Neural crest cell (in vitro differentiated cells): ENCODE measurements at regions not wholly inside any gene's neighbourhood (a gene's known extent, or its start where the extent isn't known, plus 50 kb on each side); places are given as distances from the start of the nearest gene placed in this dataset.
"Not testable (repeated sequence)": the region's sequence is repeated elsewhere in the genome, so short reads cannot be mapped to it uniquely, and the experiment has no call there.

ENCODE experiments used
- DNase-seq: peaks from one replicate; pipeline ENCODE4 v3.0.0; 2021; ENCODE audit warnings: low read depth, mixed read lengths, low spot score
- H3K27ac Mint-ChIP-seq: one replicate; pipeline ENCODE4 v1.8.0; 2021; ENCODE audit warnings: mild to moderate bottlenecking, mixed read lengths; ENCODE audit not compliant: unreplicated experiment
- H3K27me3 Mint-ChIP-seq: 2 replicates; pipeline ENCODE4 v1.8.0; 2021; ENCODE audit warnings: low read depth, mild to moderate bottlenecking, mixed read lengths
- H3K36me3 Mint-ChIP-seq: 2 replicates; pipeline ENCODE4 v1.8.0; 2021; ENCODE audit warnings: low read depth, mild to moderate bottlenecking, mixed read lengths
- H3K4me1 Mint-ChIP-seq: 2 replicates; pipeline ENCODE4 v1.8.0; 2021; ENCODE audit warnings: mixed read lengths
- H3K4me3 Mint-ChIP-seq: one replicate; pipeline ENCODE4 v1.8.0; 2021; ENCODE audit warnings: mild to moderate bottlenecking, mixed read lengths
- H3K9me3 Mint-ChIP-seq: 2 replicates; pipeline ENCODE4 v1.8.0; 2021; ENCODE audit warnings: mixed read lengths
- CTCF ChIP-seq: fragments of 200-600 bp; sonication (generic); conservative IDR thresholded peaks from 2 replicates; pipeline ENCODE4 v1.5.0; 2021; ENCODE audit warnings: antibody characterized with exemption, mild to moderate bottlenecking

GRCh38 chr4:118587946-118588345 is 97.2 kb upstream of the METTL14 start:
- DNase-seq, result no peak
- Mint-ChIP-seq H3K9me3 (peaks cover 2% of the 10 kb centered on the region), H3K4me1 (peaks cover 12% of the 10 kb centered on the region), H3K36me3 (peaks cover 4% of the 10 kb centered on the region), H3K27ac (no peak overlapping the region), H3K4me3 (no peak overlapping the region), H3K27me3 (peaks cover 54% of the 10 kb centered on the region)
- TF ChIP-seq CTCF, result no peak

DNA sequence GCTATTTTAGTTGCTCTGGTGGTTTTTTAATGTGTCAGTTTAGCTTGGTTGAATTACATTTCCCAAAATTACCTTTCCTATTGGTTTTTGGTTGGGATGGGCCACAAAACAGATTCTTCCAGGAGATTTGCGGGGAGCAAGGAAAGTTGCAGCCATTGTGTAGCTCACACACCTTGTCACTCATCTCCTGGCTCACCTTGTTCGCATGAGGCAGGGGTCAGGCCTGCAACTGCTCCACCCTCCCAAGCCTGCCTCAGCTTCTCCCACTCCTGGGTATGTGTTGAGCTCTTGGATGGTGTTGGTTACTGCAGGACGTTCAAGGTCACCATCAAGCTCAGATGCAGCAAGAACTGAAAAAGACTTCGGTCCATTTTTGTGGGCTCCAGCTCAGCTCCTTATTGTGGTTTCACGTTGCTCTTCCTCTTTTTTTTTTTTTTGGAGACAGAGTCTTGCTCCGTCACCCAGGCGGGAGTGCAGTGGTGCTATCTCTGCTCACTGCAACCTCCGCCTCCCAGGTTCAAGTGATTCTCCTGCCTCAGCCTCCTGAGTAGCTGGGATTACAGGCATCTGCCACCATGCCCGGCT is 95.6 kb upstream of the METTL14 start:
- TF ChIP-seq CTCF, result no peak
- Mint-ChIP-seq H3K36me3 (peaks cover 4% of the 10 kb centered on the region), H3K4me3 (no peak overlapping the region), H3K4me1 (peaks cover 12% of the 10 kb centered on the region), H3K9me3 (peaks cover 2% of the 10 kb centered on the region), H3K27ac (no peak overlapping the region), H3K27me3 (peaks cover 44% of the 10 kb centered on the region)
- DNase-seq, result no peak

DNA sequence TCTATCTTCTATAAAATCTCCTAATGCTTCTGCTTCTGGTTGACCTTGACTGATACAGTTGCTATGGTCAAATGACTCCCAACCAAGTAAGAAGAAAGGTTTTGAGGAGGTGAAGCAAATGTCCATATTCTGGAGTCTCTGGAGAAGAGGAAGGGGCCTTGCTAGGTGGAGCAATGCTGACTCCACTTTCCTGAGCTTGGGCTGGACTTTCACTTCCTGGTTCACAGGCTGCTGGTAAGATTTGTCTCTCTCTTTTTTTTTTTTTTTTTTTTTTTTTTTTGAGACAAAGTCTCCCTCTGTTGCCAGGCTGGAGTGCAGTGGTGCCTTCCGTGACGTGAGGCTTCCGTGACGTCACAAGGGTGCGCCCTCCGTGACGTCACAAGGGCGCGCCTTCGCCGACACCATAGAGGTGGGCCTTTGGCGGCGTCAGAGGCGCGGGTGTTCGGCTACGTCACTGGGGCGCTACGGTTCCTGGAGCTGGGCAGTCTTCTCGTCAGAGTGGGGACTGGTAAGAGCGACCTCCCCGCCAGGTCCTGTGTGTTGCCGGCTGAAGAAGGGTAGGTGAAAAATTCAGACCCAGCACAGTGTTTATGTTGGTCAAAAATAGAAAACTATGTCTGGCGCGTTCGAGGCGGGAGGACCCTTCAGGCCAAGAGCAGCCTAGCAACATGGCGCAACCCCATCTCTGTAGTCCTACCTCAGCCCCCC is 93.7 kb upstream of the METTL14 start:
- peaks cover 30% of the 10 kb centered on the region for H3K27me3 Mint-ChIP-seq
- not testable (repeated sequence) for H3K4me1 Mint-ChIP-seq, H3K9me3 Mint-ChIP-seq, H3K36me3 Mint-ChIP-seq
- DNase-seq, result peak; percentile 95
- H3K27ac Mint-ChIP-seq, result peak overlapping the region; percentile 100
- H3K4me3 Mint-ChIP-seq, result peak overlapping the region; percentile 100
- peak; percentile 45 for TF ChIP-seq CTCF

GRCh38 chr4:118592289-118592688 is 92.9 kb upstream of the METTL14 start:
- H3K9me3 Mint-ChIP-seq, H3K27ac Mint-ChIP-seq, H3K36me3 Mint-ChIP-seq, H3K4me3 Mint-ChIP-seq, H3K4me1 Mint-ChIP-seq, DNase-seq: not testable (repeated sequence)
- peaks cover 22% of the 10 kb centered on the region for H3K27me3 Mint-ChIP-seq

- not testable (repeated sequence) for H3K27me3 Mint-ChIP-seq, H3K27ac Mint-ChIP-seq, H3K4me3 Mint-ChIP-seq, H3K36me3 Mint-ChIP-seq, DNase-seq, H3K4me1 Mint-ChIP-seq, H3K9me3 Mint-ChIP-seq
These were observed 89.3 kb upstream of the METTL14 start for GRCh38 chr4:118595883-118596282.

GRCh38 chr4:118625097-118625496 is 60.1 kb upstream of the METTL14 start:
- not testable (repeated sequence) for H3K27me3 Mint-ChIP-seq

GRCh38 chr4:118629697-118630096 is 55.5 kb upstream of the METTL14 start:
- H3K4me3 Mint-ChIP-seq, H3K27me3 Mint-ChIP-seq, H3K27ac Mint-ChIP-seq, H3K4me1 Mint-ChIP-seq, DNase-seq, H3K9me3 Mint-ChIP-seq, H3K36me3 Mint-ChIP-seq: not testable (repeated sequence)

More at GRCh38 chr4:118625097-118625496, 60.1 kb upstream of the METTL14 start:
- H3K36me3 Mint-ChIP-seq, H3K4me1 Mint-ChIP-seq, DNase-seq, H3K27ac Mint-ChIP-seq, H3K4me3 Mint-ChIP-seq, H3K9me3 Mint-ChIP-seq: not testable (repeated sequence)

GRCh38 chr4:118630897-118631296 is 54.3 kb upstream of the METTL14 start:
- H3K4me3 Mint-ChIP-seq, H3K27ac Mint-ChIP-seq, H3K27me3 Mint-ChIP-seq, H3K4me1 Mint-ChIP-seq, H3K9me3 Mint-ChIP-seq, H3K36me3 Mint-ChIP-seq, DNase-seq: not testable (repeated sequence)

DNA sequence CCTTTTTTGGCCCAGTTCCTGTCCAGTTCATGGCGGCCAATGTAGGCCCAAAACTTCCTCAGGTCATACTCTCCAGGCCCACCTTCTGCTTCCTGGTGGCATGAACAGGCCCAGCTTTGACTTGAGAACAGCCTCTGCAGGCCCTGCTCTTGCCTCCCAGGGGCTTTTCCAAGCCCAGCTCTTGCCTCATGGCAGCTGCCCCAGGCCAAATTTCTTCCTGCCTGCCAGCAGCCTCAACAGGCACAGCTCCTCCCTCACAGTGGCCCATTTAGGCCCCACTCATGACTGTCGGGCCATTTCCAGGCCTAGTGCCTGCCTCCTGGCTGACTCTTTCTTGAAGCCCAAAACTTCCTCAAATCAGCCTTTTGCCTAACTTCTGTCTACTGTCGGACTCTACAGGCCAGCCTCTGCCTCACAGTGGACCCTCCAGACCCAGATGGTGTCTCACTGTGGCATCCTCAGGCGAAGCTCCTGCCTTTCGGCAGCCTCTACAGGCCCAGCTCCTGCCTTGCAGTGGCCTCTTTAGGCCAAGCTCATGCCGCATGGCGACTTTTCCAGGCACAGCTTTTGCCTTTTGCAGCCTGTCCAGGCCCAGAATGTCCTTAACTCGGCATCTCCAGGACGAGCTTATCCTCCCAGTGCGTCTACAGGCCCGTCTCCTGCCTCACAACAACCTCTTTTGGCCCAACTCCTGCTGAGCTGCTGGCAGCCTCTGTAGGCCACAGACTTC is 53.7 kb upstream of the METTL14 start:
- H3K4me3 Mint-ChIP-seq, H3K9me3 Mint-ChIP-seq, H3K36me3 Mint-ChIP-seq, DNase-seq, H3K27me3 Mint-ChIP-seq, H3K27ac Mint-ChIP-seq, H3K4me1 Mint-ChIP-seq: not testable (repeated sequence)

DNA sequence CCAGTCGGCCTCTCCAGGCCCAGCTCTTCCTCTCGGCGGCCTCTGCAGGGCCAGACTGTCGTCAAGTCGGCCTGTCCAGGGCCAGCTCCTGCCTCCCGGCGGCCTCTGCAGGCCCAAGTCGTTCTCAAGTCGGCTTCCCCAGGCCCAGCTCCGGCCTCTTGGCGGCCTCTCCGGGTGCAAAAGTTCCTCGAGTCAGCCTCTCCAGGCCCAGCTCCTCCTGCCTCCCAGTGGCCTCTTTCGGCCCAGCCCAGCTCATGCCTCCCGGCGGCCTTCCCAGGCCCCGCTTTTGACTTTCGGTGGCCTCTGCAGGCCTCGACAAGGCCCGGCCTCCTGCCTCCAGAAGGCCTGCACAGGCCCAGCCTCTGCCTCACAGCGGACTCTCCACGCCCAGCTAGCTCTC is 51.7 kb upstream of the METTL14 start:
- H3K36me3 Mint-ChIP-seq, DNase-seq, H3K9me3 Mint-ChIP-seq, H3K27me3 Mint-ChIP-seq, H3K27ac Mint-ChIP-seq, H3K4me3 Mint-ChIP-seq, H3K4me1 Mint-ChIP-seq: not testable (repeated sequence)
